Hepatocyte (in vitro differentiated cells): ENCODE measurements at regions not wholly inside any gene's neighbourhood (a gene's known extent, or its start where the extent isn't known, plus 50 kb on each side); places are given as distances from the start of the nearest gene placed in this dataset.

Experiments used
- DNase-seq: peaks from one replicate; pipeline ENCODE4 v3.0.0-alpha.2; 2016; ENCODE audit warnings: low spot score
- H2AFZ ChIP-seq: fragments of 200-600 bp; sonication (generic); 2 replicates; pipeline ENCODE4 v1.6.0; 2016; ENCODE audit warnings: antibody characterized with exemption, mild to moderate bottlenecking
- H3K27ac ChIP-seq: fragments of 200-600 bp; sonication (generic); 2 replicates; pipeline ENCODE4 v1.5.1; 2016; ENCODE audit warnings: mild to moderate bottlenecking
- H3K27me3 ChIP-seq: fragments of 200-600 bp; sonication (generic); 2 replicates; pipeline ENCODE4 v1.6.1; 2016
- H3K36me3 ChIP-seq: fragments of 200-600 bp; sonication (generic); replicated peaks from 2 replicates; pipeline ENCODE4 v1.5.1; 2016; ENCODE audit warnings: low read depth; ENCODE audit not compliant: insufficient read depth
- H3K4me1 ChIP-seq: fragments of 200-600 bp; sonication (generic); 2 replicates; pipeline ENCODE4 v1.5.1; 2016; ENCODE audit warnings: mild to moderate bottlenecking, moderate library complexity; ENCODE audit not compliant: insufficient read depth
- H3K4me2 ChIP-seq: fragments of 200-600 bp; sonication (generic); 2 replicates; pipeline ENCODE4 v1.6.0; 2016
- H3K4me3 ChIP-seq: fragments of 200-600 bp; sonication (generic); 2 replicates; pipeline ENCODE4 v1.5.1; 2016; ENCODE audit warnings: mild to moderate bottlenecking
- H3K79me2 ChIP-seq: fragments of 200-600 bp; sonication (generic); 2 replicates; pipeline ENCODE4 v1.6.0; 2017; ENCODE audit warnings: mild to moderate bottlenecking
- H3K9me2 ChIP-seq: fragments of 200-600 bp; sonication (generic); replicated peaks from 2 replicates; pipeline ENCODE4 v1.6.0; 2017; ENCODE audit warnings: mild to moderate bottlenecking; ENCODE audit not compliant: insufficient read depth
- H3K9me3 ChIP-seq: fragments of 200-600 bp; sonication (generic); 2 replicates; pipeline ENCODE4 v1.5.1; 2016; ENCODE audit warnings: low read depth, mild to moderate bottlenecking
- H4K20me1 ChIP-seq: fragments of 200-600 bp; sonication (generic); 2 replicates; pipeline ENCODE4 v1.6.0; 2016; ENCODE audit warnings: mild to moderate bottlenecking; ENCODE audit not compliant: insufficient read depth, poor library complexity, severe bottlenecking
- EZH2 ChIP-seq: fragments of 200-600 bp; sonication (generic); IDR thresholded peaks from 2 replicates; pipeline ENCODE4 v1.6.1; 2016; ENCODE audit warnings: antibody characterized with exemption, mild to moderate bottlenecking, borderline replicate concordance
- EZH2phosphoT487 ChIP-seq: fragments of 200-600 bp; sonication (generic); IDR thresholded peaks from one replicate; pipeline ENCODE4 v1.6.1; 2018; ENCODE audit warnings: antibody characterized with exemption, mild to moderate bottlenecking, low read depth, moderate library complexity; ENCODE audit not compliant: unreplicated experiment, severe bottlenecking
- WGBS: methylation state at CpG from one replicate; pipeline ENCODE4 v1.1.6; 2016; ENCODE audit warnings: low lambda C conversion rate; ENCODE audit errors: missing lambda C conversion rate; 5-methylcytosine and 5-hydroxymethylcytosine counted together
- TF ChIP-seq, protein P1 (sequence below): fragments of 200-600 bp; sonication (generic); IDR thresholded peaks from 2 replicates; pipeline ENCODE4 v1.5.1; 2016; ENCODE audit warnings: antibody characterized with exemption, mild to moderate bottlenecking; ENCODE audit not compliant: poor library complexity

DNA sequence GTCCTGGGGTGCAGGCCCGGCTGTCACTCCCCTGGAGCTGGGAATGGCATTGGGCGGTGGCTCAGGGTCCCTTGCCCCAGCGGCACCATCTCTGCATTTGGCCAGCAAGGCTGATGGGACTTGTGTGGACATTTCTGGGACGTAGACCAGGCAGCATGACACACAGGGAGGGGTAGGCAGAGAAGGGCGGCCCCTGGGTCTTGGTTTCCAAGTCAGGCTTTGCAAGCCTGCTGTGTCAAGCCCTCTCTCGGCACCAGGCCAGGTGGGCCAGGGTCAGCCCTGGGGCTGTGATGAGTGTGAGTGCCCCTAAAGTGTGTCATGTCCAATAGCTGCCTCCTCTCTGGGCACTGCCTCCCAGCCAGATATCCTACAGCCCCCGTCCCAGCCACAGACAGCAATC lies 335.2 kb downstream of the SEC14L1 start:
- Histone ChIP-seq H3K9me2 (no peaks in the 10 kb centered on the region), H3K4me1 (peaks cover 96% of the 10 kb centered on the region), H3K4me2 (peak overlapping the region; percentile 37), H2AFZ (no peak overlapping the region), H3K27me3 (no peaks in the 10 kb centered on the region), H3K36me3 (no peaks in the 10 kb centered on the region), H3K4me3 (no peak overlapping the region), H3K27ac (peak overlapping the region; percentile 95), H4K20me1 (peaks cover 61% of the 10 kb centered on the region), H3K79me2 (peaks cover 90% of the 10 kb centered on the region), H3K9me3 (no peaks in the 10 kb centered on the region)
- DNase-seq: no peak
- 82% methylated on average over 7 of the region's 7 CpGs for WGBS
- no peak for TF ChIP-seq EZH2phosphoT487
- TF ChIP-seq, protein P1, sequence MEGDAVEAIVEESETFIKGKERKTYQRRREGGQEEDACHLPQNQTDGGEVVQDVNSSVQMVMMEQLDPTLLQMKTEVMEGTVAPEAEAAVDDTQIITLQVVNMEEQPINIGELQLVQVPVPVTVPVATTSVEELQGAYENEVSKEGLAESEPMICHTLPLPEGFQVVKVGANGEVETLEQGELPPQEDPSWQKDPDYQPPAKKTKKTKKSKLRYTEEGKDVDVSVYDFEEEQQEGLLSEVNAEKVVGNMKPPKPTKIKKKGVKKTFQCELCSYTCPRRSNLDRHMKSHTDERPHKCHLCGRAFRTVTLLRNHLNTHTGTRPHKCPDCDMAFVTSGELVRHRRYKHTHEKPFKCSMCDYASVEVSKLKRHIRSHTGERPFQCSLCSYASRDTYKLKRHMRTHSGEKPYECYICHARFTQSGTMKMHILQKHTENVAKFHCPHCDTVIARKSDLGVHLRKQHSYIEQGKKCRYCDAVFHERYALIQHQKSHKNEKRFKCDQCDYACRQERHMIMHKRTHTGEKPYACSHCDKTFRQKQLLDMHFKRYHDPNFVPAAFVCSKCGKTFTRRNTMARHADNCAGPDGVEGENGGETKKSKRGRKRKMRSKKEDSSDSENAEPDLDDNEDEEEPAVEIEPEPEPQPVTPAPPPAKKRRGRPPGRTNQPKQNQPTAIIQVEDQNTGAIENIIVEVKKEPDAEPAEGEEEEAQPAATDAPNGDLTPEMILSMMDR: no peak

DNA sequence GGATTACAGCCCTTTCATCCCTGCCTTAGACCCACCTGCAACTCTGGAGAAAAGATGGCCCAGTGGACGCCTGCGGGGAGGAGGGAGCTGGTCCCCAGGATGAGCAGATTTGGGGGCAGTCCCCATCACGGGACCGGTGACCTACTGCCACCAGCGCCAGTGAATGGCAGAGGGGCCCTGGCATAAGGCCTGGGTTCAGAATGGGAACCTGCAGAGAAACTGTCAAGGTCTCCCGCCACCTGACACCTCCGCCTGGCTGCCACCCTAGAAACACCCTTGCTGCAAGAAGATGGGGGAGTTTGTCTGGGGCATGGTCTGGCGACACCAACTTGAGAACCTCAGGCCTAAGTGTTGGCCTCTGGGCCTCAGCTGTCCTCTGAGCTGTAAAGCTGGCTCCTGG lies 335.7 kb downstream of the SEC14L1 start:
- peaks cover 66% of the 10 kb centered on the region for H4K20me1 ChIP-seq
- TF ChIP-seq EZH2: no peak
- TF ChIP-seq EZH2phosphoT487: no peak
- TF ChIP-seq, protein P1: no peak
- no peak overlapping the region for H3K4me3 ChIP-seq
- peaks cover 90% of the 10 kb centered on the region for H3K79me2 ChIP-seq
- peak overlapping the region; percentile 37 for H3K4me2 ChIP-seq
- H3K27me3 ChIP-seq: no peaks in the 10 kb centered on the region
- 93% methylated on average over 8 of the region's 8 CpGs for WGBS
- H3K9me3 ChIP-seq: no peaks in the 10 kb centered on the region
- no peaks in the 10 kb centered on the region for H3K36me3 ChIP-seq
- DNase-seq: no peak
- H3K27ac ChIP-seq: peak overlapping the region; percentile 95
- peaks cover 96% of the 10 kb centered on the region for H3K4me1 ChIP-seq
- H3K9me2 ChIP-seq: no peaks in the 10 kb centered on the region
- H2AFZ ChIP-seq: no peak overlapping the region

DNA sequence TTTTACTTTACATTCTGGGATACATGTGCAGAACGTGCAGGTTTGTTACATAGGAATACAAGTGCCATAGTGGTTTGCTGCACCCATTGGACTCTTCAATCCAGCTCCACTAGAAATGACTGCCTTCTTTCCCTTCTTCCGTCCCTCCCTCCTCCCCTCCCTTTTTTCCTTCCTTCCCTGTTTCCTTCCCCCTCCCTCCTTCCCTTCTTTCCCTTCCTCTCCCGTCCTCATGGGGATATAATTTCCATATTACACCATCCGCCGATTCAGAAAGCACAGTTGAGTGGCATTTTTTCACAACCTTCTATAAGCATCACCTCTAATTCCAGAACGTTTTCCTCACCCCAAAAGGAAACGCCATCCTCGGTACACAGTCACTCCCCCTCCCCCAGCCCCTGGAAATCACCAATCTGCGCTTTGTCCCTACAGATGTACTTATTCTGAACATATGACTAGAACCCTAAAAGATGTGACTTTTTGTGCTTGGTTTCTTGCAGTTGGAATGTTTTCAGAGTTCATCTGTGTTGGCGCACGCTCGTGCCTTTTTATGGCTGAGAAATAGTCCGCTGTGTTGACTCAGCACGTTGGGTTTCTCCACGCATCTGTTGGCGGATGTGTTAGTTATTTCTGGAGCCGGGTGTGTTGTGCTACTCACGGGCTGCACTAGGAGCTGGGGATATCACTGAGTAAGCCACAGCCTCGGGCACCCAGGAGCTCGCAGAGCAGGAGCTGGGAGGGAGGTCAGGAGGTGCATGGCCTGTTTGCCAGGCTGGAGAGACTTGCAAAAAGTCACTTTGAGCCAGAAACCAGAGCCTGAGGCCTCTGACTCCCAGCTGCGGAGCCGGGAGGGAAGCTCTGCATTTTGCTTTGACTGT lies 336.4 kb downstream of the SEC14L1 start:
- no peaks in the 10 kb centered on the region for H3K9me3 ChIP-seq
- 26% methylated on average over 21 of the region's 22 CpGs for WGBS
- H3K36me3 ChIP-seq: no peaks in the 10 kb centered on the region
- peak overlapping the region; percentile 95 for H3K27ac ChIP-seq
- H3K79me2 ChIP-seq: peaks cover 94% of the 10 kb centered on the region
- no peaks in the 10 kb centered on the region for H3K9me2 ChIP-seq
- peaks cover 70% of the 10 kb centered on the region for H4K20me1 ChIP-seq
- TF ChIP-seq EZH2: no peak
- no peak for TF ChIP-seq EZH2phosphoT487
- TF ChIP-seq, protein P1: no peak
- no peaks in the 10 kb centered on the region for H3K27me3 ChIP-seq
- H3K4me3 ChIP-seq: no peak overlapping the region
- H3K4me1 ChIP-seq: peaks cover 95% of the 10 kb centered on the region
- no peak overlapping the region for H2AFZ ChIP-seq
- peak overlapping the region; percentile 60 for H3K4me2 ChIP-seq
- DNase-seq: peak; percentile 88

DNA sequence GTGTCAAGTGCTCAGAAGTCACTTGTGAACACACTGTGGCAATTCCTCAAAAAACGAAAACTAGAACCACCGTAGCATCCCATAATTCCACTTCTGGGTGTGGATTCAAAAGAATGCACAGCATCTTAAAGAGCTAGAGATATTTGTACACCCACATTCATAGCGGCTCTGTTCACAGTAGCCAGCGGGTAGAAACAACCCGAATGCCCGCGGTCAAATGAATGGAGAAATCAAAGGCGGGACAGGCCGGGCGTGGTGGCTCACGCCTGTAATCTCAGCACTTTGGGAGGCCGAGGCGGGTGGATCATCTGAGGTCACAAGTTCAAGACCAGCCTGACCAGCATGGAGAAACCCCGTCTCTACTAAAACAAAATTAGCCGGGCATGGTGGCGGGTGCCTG lies 337.5 kb downstream of the SEC14L1 start:
- TF ChIP-seq, protein P1: no peak
- TF ChIP-seq EZH2 (no peak), EZH2phosphoT487 (no peak)
- 87% methylated on average over 16 of the region's 16 CpGs for WGBS
- no peaks in the 10 kb centered on the region for H3K27me3 ChIP-seq
- H3K9me3 ChIP-seq: no peaks in the 10 kb centered on the region
- H3K4me1 ChIP-seq: peaks cover 83% of the 10 kb centered on the region
- no peak overlapping the region for H3K4me3 ChIP-seq
- H2AFZ ChIP-seq: no peak overlapping the region
- H3K27ac ChIP-seq: peak overlapping the region; percentile 95
- peaks cover 76% of the 10 kb centered on the region for H4K20me1 ChIP-seq
- no peak for DNase-seq
- peaks cover 95% of the 10 kb centered on the region for H3K79me2 ChIP-seq
- no peaks in the 10 kb centered on the region for H3K36me3 ChIP-seq
- H3K4me2 ChIP-seq: peak overlapping the region; percentile 60
- no peaks in the 10 kb centered on the region for H3K9me2 ChIP-seq
